NB4 (cell line): ENCODE measurements at regions not wholly inside any gene's neighbourhood (a gene's known extent, or its start where the extent isn't known, plus 50 kb on each side); places are given as distances from the start of the nearest gene placed in this dataset.

ENCODE experiments used
- CTCF ChIP-seq: IDR thresholded peaks from one replicate; pipeline ENCODE4 v1.5.1; 2012; ENCODE audit warnings: low read depth, low read length
- POLR2A ChIP-seq: IDR thresholded peaks from 2 replicates; pipeline ENCODE4 v1.6.1; 2011; ENCODE audit warnings: mild to moderate bottlenecking; ENCODE audit not compliant: insufficient read length; ENCODE audit errors: extremely low read depth

GRCh38 chr5:17930346-17930745, 296.1 kb downstream of the TAF11L14 start:
- no peak for TF ChIP-seq CTCF
- no peak for TF ChIP-seq POLR2A
